Tibial nerve (tissue), 3 donors: ENCODE measurements at regions not wholly inside any gene's neighbourhood (a gene's known extent, or its start where the extent isn't known, plus 50 kb on each side); places are given as distances from the start of the nearest gene placed in this dataset.

Source experiments
- CTCF ChIP-seq, 5 experiments: fragments of 200-600 bp in 3 of 5; fragments of 450-650 bp in 2 of 5; sonication (generic) in 3 of 5; IDR thresholded peaks; one replicate each; pipeline ENCODE4 v1.5.1; 2016 to 2019; ENCODE audit warnings: antibody characterized with exemption in 5 of 5, mild to moderate bottlenecking in 3 of 5, moderate library complexity in 2 of 5
- POLR2A ChIP-seq, 2 donors: fragments of 450-650 bp; IDR thresholded peaks; one replicate each; pipeline ENCODE4 v1.6.1; 2017; ENCODE audit warnings: antibody characterized with exemption in 2 of 2, mild to moderate bottlenecking in 2 of 2, moderate library complexity in 2 of 2

DNA sequence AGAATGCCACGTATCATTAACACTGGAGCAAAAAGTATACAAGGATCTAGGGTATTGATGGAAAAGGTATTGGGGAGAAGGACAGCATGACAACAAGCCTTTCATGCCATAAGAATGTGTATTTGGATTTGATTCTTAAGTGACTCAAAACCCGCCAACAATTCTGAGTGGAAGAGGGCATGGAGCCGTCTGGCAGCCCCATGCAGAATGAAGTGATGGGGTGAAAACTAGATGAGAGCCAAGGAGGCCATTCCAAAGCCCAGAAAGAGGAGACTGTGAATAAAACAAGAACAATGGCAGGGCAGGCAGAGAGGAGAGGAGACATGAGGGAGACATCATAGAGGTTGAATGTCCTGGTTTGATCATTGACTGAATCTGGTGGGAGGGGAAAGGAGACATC is 272.3 kb upstream of the WWC1 start:
- TF ChIP-seq POLR2A (IDR thresholded peaks at IDR 0.05) (no peak), CTCF (IDR thresholded peaks at IDR 0.05) (no peak)
